ENCODE measurements at regions not wholly inside any gene's neighbourhood (a gene's known extent, or its start where the extent isn't known, plus 50 kb on each side); places are given as distances from the start of the nearest gene placed in this dataset.
"Not testable (repeated sequence)": the region's sequence is repeated elsewhere in the genome, so short reads cannot be mapped to it uniquely, and the experiment has no call there.

- H3K4me3 ChIP-seq (replicated peaks; ENCODE audit: low read depth, low read length): no peak overlapping the region
- no peak for DNase-seq (ENCODE audit: low read depth)
- no peak for TF ChIP-seq CTCF (IDR thresholded peaks at IDR 0.05; ENCODE audit: low read length, missing control alignments)
These were observed 129.9 kb upstream of the ITGB1 start for GRCh38 chr10:33087922-33088321.

GRCh38 chr10:33087152-33087551 is 129.1 kb upstream of the ITGB1 start:
- no peak overlapping the region for H3K4me3 ChIP-seq (replicated peaks; ENCODE audit: low read depth, low read length)
- DNase-seq (ENCODE audit: low read depth): no peak
- no peak for TF ChIP-seq CTCF (IDR thresholded peaks at IDR 0.05; ENCODE audit: low read length, missing control alignments)

GRCh38 chr10:33086100-33086499 is 128.1 kb upstream of the ITGB1 start:
- DNase-seq (ENCODE audit: low read depth): no peak
- H3K4me3 ChIP-seq (replicated peaks; ENCODE audit: low read depth, low read length): no peak overlapping the region

GRCh38 chr10:33085313-33085833 is 127.3 kb upstream of the ITGB1 start:
- DNase-seq (ENCODE audit: low read depth): no peak
- no peak for TF ChIP-seq CTCF (IDR thresholded peaks at IDR 0.05; ENCODE audit: low read length, missing control alignments)
- H3K4me3 ChIP-seq (replicated peaks; ENCODE audit: low read depth, low read length): no peak overlapping the region

More at GRCh38 chr10:33086100-33086499, 128.1 kb upstream of the ITGB1 start:
- no peak for TF ChIP-seq CTCF (IDR thresholded peaks at IDR 0.05; ENCODE audit: low read length, missing control alignments)

GRCh38 chr10:33084453-33084852 is 126.4 kb upstream of the ITGB1 start:
- no peak for DNase-seq (ENCODE audit: low read depth)
- H3K4me3 ChIP-seq (replicated peaks; ENCODE audit: low read depth, low read length): no peak overlapping the region
- no peak for TF ChIP-seq CTCF (IDR thresholded peaks at IDR 0.05; ENCODE audit: low read length, missing control alignments)

- H3K4me3 ChIP-seq (replicated peaks; ENCODE audit: low read depth, low read length): no peak overlapping the region
- TF ChIP-seq CTCF (IDR thresholded peaks at IDR 0.05; ENCODE audit: low read length, missing control alignments): no peak
- DNase-seq (ENCODE audit: low read depth): no peak
These were observed 124.4 kb upstream of the ITGB1 start for GRCh38 chr10:33082373-33082895.

- DNase-seq (ENCODE audit: low read depth): not testable (repeated sequence)
These were observed 122.4 kb upstream of the ITGB1 start for GRCh38 chr10:33080467-33080866.

More at GRCh38 chr10:33080467-33080866, 122.4 kb upstream of the ITGB1 start:
- not testable (repeated sequence) for H3K4me3 ChIP-seq (replicated peaks; ENCODE audit: low read depth, low read length)

Measured in fibroblast of pulmonary artery (primary cell).